Dedifferentiated amniotic fluid mesenchymal stem cell (primary cell): ENCODE measurements at regions not wholly inside any gene's neighbourhood (a gene's known extent, or its start where the extent isn't known, plus 50 kb on each side); places are given as distances from the start of the nearest gene placed in this dataset.

Experiments used
- DNase-seq: peaks from one replicate; pipeline ENCODE4 v3.0.0-alpha.2; 2016; ENCODE audit errors: extremely low spot score

GRCh38 chr11:95358511-95359340, 127.7 kb upstream of the SESN3 start:
- no peak for DNase-seq

- DNase-seq, result no peak
These were observed 123.3 kb upstream of the SESN3 start for GRCh38 chr11:95354304-95354703.

GRCh38 chr11:95353706-95354105, 122.7 kb upstream of the SESN3 start:
- no peak for DNase-seq

GRCh38 chr11:95352733-95353346, 121.8 kb upstream of the SESN3 start:
- DNase-seq, result no peak

GRCh38 chr11:95349345-95349942, 118.4 kb upstream of the SESN3 start:
- DNase-seq, result no peak

GRCh38 chr11:95346265-95346664, 115.3 kb upstream of the SESN3 start:
- no peak for DNase-seq

GRCh38 chr11:95345651-95346050, 114.6 kb upstream of the SESN3 start:
- DNase-seq, result no peak

- DNase-seq, result no peak
These were observed 114.1 kb upstream of the SESN3 start for GRCh38 chr11:95344932-95345642.

- DNase-seq, result no peak
These were observed 110.2 kb upstream of the SESN3 start for GRCh38 chr11:95341221-95341620.

GRCh38 chr11:95339086-95339901, 108.3 kb upstream of the SESN3 start:
- no peak for DNase-seq

- DNase-seq, result peak; percentile 40
These were observed 107.5 kb upstream of the SESN3 start for GRCh38 chr11:95338430-95338991.

GRCh38 chr11:95337972-95338429, 107.0 kb upstream of the SESN3 start:
- DNase-seq, result no peak

GRCh38 chr11:95337175-95337957, 106.4 kb upstream of the SESN3 start:
- DNase-seq, result peak; percentile 43

GRCh38 chr11:95335989-95336388, 105.0 kb upstream of the SESN3 start:
- DNase-seq, result no peak

- no peak for DNase-seq
These were observed 100.2 kb upstream of the SESN3 start for GRCh38 chr11:95331161-95331560.

- no peak for DNase-seq
These were observed 99.3 kb upstream of the SESN3 start for GRCh38 chr11:95330302-95330701.

GRCh38 chr11:95327273-95327948, 96.4 kb upstream of the SESN3 start:
- no peak for DNase-seq

- no peak for DNase-seq
These were observed 94.8 kb upstream of the SESN3 start for GRCh38 chr11:95325777-95326258.

- DNase-seq, result no peak
These were observed 93.8 kb upstream of the SESN3 start for GRCh38 chr11:95324826-95325225.
